H1 (cell line): ENCODE measurements at regions not wholly inside any gene's neighbourhood (a gene's known extent, or its start where the extent isn't known, plus 50 kb on each side); places are given as distances from the start of the nearest gene placed in this dataset.

Source experiments
- BACH1 ChIP-seq: IDR thresholded peaks from 2 replicates; pipeline ENCODE4 v1.6.1; 2012; ENCODE audit warnings: low read length, improper control_type of control experiment
- BCL11A ChIP-seq, 2 experiments: IDR thresholded peaks; one replicate each; pipeline ENCODE4 v1.6.1; 2011; ENCODE audit warnings: low read depth in 2 of 2, low read length in 2 of 2, mild to moderate bottlenecking in 2 of 2
- CHD7 ChIP-seq: fragments of 300-600 bp; sonication (generic); IDR thresholded peaks from 2 replicates; pipeline ENCODE4 v1.7.1; 2012; ENCODE audit warnings: low read length, moderate library complexity, mild to moderate bottlenecking, inconsistent platforms; ENCODE audit not compliant: insufficient replicate concordance
- EGR1 ChIP-seq: IDR thresholded peaks from 2 replicates; pipeline ENCODE4 v1.6.1; 2011; ENCODE audit warnings: low read depth, low read length, borderline replicate concordance
- HDAC2 ChIP-seq, 2 experiments: fragments of 300-600 bp in 1 of 2; sonication (generic) in 1 of 2; IDR thresholded peaks; 2 replicates each; pipeline ENCODE4 v1.6.1; 2011 to 2012; ENCODE audit warnings: low read depth in 2 of 2, low read length in 2 of 2, mild to moderate bottlenecking in 2 of 2, moderate library complexity in 2 of 2, borderline replicate concordance in 1 of 2, inconsistent platforms in 1 of 2
- JUND ChIP-seq: IDR thresholded peaks from 2 replicates; pipeline ENCODE4 v1.6.1; 2011; ENCODE audit warnings: mild to moderate bottlenecking, improper control_type of control experiment, low read length
- MAFK ChIP-seq: IDR thresholded peaks from 2 replicates; pipeline ENCODE4 v1.6.1; 2012; ENCODE audit warnings: low read depth, mild to moderate bottlenecking, improper control_type of control experiment, low read length
- POLR2A ChIP-seq, 2 experiments: IDR thresholded peaks; 1 replicate in 1 of 2; 2 replicates in 1 of 2; pipeline ENCODE4 v1.6.1; 2011; ENCODE audit warnings: low read depth in 2 of 2, low read length in 2 of 2, mild to moderate bottlenecking in 2 of 2; ENCODE audit errors: control extremely low read depth in 1 of 2
- RAD21 ChIP-seq, 2 experiments: IDR thresholded peaks in 1 of 2; conservative IDR thresholded peaks in 1 of 2; 2 replicates each; pipeline ENCODE4 v1.6.1; 2011; ENCODE audit warnings: low read depth in 2 of 2, low read length in 2 of 2, improper control_type of control experiment in 1 of 2, inconsistent platforms in 1 of 2, mild to moderate bottlenecking in 1 of 2, moderate library complexity in 1 of 2
- RFX5 ChIP-seq: IDR thresholded peaks from 2 replicates; pipeline ENCODE4 v1.6.1; 2011; ENCODE audit warnings: low read depth, low read length, improper control_type of control experiment, borderline replicate concordance
- RXRA ChIP-seq: IDR thresholded peaks from 2 replicates; pipeline ENCODE4 v1.6.1; 2011; ENCODE audit warnings: low read depth, mild to moderate bottlenecking, low read length, moderate library complexity; ENCODE audit not compliant: insufficient read depth
- SP1 ChIP-seq: IDR thresholded peaks from 2 replicates; pipeline ENCODE4 v1.6.1; 2011; ENCODE audit warnings: low read depth, low read length
- TBP ChIP-seq: IDR thresholded peaks from 2 replicates; pipeline ENCODE4 v1.6.1; 2011; ENCODE audit warnings: low read depth, low read length, improper control_type of control experiment
- TF ChIP-seq, protein P1 (sequence below), 3 experiments: IDR thresholded peaks; 1 replicate in 2 of 3; 2 replicates in 1 of 3; pipeline versions ENCODE4 v1.5.1 to v1.6.1; 2011; ENCODE audit warnings: low read length in 3 of 3, mild to moderate bottlenecking in 3 of 3, inconsistent platforms in 2 of 3, low read depth in 1 of 3, moderate library complexity in 1 of 3; ENCODE audit not compliant: insufficient read depth in 1 of 3; ENCODE audit errors: control extremely low read depth in 1 of 3

DNA sequence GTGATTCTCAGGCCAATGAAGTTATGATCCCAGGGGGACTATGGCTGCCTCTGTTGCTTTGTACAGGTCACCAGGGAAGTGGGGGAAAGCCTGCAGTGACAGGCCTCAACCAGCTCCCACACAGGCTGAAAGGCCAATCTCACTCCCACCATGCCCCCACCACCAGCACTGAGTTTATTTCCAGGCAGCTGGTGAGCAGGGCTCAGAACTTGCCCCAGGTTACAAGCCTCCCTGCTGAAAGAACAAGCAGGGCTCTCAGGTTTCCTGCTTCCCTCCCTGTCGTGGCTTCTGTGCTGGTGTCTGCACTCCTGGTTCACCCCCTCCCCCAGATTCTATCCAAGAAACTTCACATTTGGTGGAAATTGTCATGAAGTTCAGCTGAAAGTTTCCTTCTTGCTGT is 260.3 kb downstream of the CCDC59 start:
- TF ChIP-seq, protein P1, sequence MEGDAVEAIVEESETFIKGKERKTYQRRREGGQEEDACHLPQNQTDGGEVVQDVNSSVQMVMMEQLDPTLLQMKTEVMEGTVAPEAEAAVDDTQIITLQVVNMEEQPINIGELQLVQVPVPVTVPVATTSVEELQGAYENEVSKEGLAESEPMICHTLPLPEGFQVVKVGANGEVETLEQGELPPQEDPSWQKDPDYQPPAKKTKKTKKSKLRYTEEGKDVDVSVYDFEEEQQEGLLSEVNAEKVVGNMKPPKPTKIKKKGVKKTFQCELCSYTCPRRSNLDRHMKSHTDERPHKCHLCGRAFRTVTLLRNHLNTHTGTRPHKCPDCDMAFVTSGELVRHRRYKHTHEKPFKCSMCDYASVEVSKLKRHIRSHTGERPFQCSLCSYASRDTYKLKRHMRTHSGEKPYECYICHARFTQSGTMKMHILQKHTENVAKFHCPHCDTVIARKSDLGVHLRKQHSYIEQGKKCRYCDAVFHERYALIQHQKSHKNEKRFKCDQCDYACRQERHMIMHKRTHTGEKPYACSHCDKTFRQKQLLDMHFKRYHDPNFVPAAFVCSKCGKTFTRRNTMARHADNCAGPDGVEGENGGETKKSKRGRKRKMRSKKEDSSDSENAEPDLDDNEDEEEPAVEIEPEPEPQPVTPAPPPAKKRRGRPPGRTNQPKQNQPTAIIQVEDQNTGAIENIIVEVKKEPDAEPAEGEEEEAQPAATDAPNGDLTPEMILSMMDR (IDR thresholded peaks at IDR 0.05; ENCODE audit: control extremely low read depth in 1 of 3, insufficient read depth in 1 of 3, low read depth in 1 of 3, low read length in 3 of 3): no peak
- TF ChIP-seq POLR2A (IDR thresholded peaks at IDR 0.05; ENCODE audit: control extremely low read depth in 1 of 2, low read depth in 2 of 2, low read length in 2 of 2): no peak
- no peak for TF ChIP-seq RFX5
- TF ChIP-seq RXRA: no peak
- no peak for TF ChIP-seq RAD21 (IDR thresholded peaks at IDR 0.05 in 1 of 2, conservative IDR thresholded peaks at IDR 0.05 in 1 of 2; ENCODE audit: low read depth in 2 of 2, low read length in 2 of 2)
- TF ChIP-seq BACH1: no peak
- no peak for TF ChIP-seq EGR1
- no peak for TF ChIP-seq TBP
- TF ChIP-seq HDAC2 (IDR thresholded peaks at IDR 0.05; ENCODE audit: borderline replicate concordance in 1 of 2, low read depth in 2 of 2, low read length in 2 of 2): no peak
- no peak for TF ChIP-seq JUND
- no peak for TF ChIP-seq SP1
- TF ChIP-seq CHD7: no peak
- TF ChIP-seq MAFK: no peak
- no peak for TF ChIP-seq BCL11A (IDR thresholded peaks at IDR 0.05; ENCODE audit: low read depth in 2 of 2, low read length in 2 of 2)
